HG02938 (cell line): ENCODE measurements at regions not wholly inside any gene's neighbourhood (a gene's known extent, or its start where the extent isn't known, plus 50 kb on each side); places are given as distances from the start of the nearest gene placed in this dataset.

Experiments
- ATAC-seq: cut with Tn5 transposase; IDR thresholded peaks from one replicate; pipeline ENCODE4 v1.9.1; 2021; ENCODE audit warnings: mild to moderate bottlenecking, moderate library complexity; ENCODE audit not compliant: unreplicated experiment

DNA sequence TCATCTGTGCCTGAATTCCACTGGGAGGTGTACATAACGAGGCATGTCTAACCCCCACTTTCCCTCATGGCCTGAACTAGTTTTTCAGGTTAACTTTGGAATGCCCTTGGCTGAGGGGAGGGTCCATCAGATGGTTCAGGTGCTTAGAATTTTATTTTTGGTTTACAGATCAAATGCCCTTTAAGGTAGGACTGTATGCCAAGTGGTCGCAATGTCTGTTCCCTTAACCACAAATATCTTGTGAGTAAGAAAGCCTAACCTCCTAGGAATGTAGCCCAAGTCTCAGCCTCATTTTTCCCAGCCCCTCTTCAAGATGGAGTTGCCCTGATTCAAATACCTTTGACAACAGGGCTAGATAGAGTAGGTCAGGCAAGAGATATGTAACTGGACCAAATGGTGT is 78.4 kb downstream of the RNASET2 start:
- ATAC-seq: no peak

DNA sequence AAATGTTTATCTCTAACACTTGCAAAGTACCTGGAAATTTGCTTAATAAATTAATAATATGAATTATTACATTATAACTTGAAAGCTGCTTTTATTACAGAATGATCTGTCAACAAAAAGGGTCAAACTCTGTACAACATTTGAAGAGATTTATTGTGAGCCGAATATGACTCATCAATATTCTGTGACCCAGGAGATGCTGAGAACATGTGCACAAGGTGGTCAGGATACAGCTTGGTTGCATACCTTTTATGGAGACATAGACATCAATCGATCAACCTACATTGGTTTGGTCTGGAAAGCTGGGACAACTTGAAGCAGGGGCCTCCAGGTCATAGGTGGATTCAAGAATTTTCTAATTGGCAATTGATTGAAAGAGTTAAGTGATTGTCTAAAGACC is 79.0 kb downstream of the RNASET2 start:
- no peak for ATAC-seq

DNA sequence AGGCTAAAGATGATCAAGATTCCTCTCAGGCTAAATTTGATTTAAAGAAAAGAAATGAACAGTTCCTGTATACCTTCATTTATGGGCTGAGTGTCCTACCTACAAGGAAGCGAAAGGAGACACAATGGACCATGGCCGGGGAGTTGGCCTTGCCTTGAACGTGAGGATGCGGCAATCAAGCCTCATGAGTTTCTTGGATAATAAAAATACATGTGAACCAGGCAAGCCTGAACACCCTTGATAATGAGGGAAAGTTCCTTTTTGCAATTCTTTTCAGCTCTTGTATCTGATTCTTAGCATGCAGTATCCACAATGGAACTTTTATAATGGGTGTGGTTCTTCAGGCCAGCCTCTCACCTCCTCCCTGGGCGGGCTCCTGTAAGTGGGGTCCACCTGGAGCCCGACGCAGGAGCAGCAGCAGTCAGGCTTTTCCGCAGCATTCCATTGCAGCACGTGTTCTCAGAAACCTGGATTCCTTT is 83.8 kb downstream of the RNASET2 start:
- ATAC-seq: no peak

DNA sequence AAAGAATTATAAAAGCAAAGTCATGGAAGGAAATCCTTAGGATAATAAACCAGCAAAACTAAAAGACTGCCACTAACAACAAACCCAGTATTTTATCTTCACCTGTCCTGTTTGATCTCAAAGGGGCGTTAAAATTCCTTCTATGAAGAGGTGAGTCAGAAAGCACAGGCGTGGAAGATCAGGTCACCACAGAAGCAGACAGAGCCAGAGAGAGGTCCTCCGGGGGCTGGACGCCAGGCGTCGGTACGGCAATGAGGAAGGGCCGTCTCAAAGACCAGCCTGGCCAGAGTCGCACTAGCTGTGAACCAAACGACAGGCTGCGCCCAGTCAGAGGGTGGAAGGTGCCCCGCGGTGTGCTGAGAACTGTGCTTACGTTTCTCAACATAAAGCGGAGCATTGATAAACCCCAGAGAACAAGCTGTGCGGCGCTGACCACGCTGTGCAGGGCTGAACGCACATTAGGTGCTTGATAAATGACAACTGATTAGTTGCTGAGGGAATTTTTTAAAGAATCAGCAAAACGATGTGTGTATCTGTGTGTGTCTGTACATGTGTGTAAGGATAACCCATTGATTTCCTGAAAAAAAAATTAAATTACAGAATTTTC is 85.6 kb downstream of the RNASET2 start:
- no peak for ATAC-seq

DNA sequence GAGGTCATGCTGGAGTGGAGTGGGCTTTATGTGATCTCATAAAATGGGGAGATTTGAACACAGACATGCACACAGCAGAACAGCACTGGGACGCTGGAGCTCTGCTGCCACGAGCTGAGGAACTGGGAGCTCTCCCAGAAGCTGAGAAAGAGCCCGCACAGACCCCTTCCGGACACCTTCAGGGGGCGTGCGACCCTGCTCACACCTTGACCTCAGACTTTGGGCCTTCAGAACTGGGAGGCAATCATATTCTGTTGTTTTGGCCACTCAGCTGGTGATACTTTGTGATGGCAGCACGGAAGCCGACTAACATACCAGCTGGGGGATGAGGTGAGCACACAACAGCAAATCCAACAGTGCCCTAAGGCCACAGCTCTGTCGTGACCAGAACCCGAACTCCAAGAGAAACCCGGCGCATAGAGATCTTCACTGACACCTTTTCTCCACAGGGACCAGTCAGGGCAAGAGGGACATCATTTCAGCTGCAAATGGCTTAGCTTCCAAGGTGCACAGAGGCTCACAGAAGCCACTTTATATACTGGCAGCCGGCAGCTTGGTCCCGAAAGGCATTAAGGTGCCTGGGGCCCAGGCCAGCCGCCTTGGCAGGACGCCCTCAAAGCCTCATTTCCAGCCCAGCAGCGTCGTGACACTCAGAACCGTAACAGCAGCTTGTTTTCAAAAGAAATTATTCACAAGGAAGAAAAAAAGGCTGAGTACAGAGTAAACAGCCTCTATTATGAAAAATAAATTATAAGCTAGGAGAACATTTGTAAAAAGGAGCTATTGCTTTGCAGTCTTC is 89.3 kb downstream of the RNASET2 start:
- no peak for ATAC-seq

DNA sequence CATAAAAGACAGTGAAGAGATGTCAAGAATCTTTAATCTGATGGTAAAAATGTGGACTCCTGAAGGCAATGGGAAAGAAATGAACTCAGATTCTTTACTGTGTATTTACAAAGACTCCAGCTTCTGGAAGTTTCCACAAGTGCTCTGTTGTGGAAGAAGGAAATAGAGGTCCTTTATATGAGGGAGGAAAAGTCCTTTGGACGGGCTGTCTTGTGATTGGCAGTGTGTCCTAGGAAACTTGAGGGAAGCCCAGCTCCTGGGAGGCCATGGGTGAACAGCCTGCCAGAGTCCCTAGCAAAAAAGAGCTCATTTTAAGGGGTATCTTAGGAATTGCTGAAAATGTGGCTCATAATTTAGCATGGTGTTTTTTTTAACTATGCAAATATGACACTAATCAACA is 92.0 kb downstream of the RNASET2 start:
- ATAC-seq: no peak

DNA sequence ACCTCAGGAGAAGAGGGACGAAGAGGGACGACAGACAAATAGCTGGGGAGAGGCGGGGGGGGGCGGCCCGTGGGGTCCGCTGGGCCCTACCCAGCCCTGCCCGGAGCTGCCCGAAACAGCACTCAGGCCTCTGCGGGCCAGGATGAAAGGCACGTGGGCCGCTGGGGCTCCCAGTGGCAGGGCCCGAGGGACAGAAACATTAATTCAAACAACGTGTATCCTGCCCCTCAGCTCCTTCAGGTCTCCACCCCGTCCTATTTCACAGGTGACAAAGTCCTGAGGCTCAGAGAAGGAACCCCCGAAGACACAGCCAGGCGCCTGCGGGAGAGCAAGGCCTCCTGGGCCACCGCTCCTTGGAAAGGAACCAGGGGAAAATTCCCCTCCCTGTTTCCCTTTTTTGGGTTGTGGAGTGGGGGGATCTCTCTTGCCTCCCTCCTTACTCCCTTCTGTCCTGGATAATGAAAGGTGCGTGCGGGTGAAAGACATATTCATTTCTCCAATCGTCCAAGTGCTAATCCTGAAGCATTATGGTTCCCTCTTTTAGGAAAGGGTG is 93.3 kb downstream of the RNASET2 start:
- peak; percentile 35 for ATAC-seq

DNA sequence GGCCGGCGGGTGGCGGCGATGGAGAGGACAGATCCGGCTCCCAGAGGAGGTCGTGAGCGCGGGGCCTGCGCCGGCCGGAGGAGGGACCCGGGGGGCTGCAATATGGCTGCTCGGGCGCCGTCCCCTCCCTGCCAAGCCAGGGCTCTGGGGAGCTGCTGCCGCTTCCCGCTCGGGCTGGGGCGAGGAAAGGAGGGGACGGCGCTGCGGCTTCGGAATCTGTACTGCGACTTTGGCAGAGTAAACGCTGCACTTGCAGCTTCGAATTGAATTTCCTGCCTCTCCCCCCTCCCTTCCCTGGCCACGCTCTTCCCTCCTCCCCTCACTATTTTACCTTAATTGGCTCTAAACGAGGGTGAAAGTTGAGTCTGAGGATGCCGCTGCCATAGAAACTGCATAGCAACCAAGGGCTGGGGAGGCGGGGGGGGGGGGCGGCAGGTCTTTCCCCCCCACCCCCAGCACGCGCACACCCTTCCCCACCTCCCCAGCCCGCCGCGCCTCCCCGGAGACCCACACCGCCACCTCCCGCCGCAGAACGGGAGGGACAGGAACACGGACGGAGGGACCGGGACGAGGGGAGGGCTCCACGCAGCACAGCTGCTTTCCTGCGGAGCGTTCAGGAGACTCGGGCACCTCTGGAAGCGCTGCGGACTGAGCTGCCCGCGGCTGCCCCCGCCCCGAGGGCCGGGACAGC is 93.9 kb downstream of the RNASET2 start:
- ATAC-seq: peak; percentile 51

DNA sequence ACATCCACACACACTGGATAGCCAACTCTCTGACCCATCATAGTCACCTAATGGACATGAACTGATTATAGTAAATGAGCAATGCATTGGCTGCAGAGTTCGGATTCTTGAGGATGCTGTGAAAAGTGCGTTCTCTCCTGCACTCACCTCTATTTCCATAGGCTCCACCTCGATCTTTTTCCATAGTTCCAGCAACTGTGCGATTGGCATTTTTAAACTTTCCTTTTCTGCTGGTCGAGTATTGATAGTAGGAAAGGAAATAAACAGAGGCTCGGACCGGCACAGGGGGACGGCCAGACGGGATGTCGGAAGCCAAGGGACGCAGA is 94.4 kb downstream of the RNASET2 start:
- no peak for ATAC-seq

DNA sequence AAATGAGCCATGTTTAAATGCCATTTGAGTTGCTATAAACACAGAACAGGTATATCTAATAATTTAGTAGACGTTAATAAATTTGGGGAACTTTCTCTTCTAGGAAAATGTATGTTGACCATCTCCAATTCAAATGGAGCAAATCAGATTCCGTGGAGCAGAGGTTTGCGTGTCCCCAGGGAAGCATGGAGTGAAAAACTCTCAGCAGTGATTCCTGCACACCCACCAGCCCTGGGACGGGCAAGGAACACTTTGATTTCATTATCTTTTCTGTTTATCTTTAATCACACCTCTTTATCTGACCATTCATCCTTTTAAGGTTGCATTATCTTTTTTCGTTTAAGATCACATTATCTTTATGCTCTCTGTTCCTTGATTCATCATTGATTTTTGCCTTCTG is 95.0 kb downstream of the RNASET2 start:
- ATAC-seq: no peak

DNA sequence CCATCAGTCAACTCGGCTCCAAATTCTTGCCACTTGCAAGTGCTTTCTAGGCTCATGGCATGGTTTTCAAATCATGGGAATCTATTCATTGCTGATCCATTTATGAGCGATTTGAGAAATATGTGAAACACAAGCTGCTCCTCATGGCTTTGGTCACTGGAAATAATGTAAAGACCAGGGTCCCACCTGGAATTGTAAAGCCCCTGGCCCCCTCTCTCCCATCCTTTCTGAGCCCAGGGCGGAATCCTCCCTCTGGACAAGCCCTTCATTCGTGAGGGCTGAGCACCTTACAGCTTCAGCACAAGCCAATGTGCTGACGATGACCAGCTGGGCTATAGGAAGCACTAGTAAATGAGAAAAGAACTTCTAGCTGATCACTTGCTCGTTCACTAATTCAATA is 96.0 kb downstream of the RNASET2 start:
- no peak for ATAC-seq

DNA sequence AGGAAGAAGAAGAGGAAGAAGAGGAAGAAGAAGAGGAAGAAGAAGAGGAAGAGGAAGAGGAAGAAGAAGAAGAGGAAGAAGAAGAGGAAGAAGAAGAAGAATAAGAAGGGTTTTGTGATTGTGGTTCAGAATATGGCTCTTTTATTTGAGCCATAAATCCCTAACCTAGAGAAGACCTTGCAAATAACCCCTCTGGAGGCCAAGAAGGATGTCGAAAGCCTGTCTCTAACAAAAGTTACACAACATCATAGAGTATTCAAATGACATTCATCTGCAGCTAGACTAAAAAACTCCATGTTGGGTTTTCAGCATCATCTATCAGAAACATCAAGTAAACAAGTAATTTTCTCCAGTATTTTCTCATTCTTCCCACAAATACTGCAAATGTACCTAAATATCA is 100.9 kb downstream of the RNASET2 start:
- no peak for ATAC-seq

DNA sequence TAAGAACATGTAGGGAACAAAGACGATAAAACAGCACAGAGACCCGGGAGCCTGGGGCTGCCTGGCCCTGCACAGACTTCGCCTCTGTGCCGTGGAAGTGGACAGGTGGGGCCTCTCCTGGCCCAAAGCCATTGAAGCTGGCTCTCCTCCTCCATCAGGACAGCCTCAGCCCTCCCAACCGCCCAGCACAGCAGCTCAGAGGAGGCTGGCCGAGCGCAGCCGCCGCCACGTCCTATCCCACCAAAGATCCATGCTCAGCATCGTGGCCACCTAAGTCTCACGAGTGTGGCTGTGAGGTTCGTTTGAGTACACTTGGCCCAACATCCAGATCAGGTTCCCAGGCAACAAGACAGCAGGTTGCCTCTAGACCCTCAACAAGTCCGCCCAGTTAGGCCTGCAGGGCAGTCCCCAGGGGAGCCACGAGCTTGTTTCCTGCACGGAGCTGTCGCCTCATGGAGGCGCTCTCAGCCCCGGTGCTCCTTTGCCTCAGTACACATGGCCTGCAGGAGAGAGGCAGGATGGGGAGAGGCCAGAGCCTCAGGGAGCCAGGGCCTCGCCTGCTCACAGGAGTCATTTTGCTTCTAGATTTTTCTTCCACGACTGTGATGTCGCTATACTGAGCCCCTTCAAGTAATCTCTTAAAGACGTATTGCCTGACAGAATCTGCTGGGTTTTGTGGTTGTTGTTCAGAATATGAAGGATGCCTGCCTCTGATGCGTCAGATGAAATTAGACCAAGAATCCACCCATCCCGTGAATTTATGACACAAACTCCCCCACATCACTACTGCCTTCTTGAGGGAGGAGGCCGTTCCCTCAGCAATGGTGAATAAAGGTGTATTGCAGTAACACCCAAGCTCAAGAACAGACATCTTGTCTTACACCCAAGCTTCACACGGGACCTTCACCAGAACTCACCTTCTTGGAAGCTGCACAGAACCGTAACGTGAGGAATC is 102.7 kb downstream of the RNASET2 start:
- ATAC-seq: no peak

DNA sequence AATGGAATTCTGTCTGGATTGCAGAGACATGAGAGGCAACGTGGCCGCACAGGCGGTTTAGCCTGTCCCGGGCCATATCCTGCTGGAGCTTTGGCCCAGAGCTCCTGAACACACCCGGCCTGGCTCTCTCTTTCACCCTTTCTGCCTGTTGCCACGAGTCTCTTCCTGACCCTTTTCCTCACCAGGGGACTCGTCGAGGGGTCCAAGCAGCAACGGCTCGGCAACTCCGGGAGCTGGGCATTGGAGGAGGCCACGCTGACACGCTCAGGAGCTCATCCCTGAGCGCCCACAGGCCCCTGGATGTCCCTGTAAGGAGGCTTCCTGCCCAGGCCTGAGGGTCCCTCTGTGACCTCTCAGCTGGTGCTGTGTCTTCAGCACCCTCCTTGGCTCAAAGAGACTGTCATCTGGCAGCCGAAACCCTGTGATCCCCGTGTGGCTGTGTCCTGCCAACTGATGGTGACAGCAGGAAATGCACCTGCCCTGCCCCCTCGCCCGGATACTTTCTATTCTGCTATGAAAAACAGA is 103.8 kb downstream of the RNASET2 start:
- ATAC-seq: no peak

DNA sequence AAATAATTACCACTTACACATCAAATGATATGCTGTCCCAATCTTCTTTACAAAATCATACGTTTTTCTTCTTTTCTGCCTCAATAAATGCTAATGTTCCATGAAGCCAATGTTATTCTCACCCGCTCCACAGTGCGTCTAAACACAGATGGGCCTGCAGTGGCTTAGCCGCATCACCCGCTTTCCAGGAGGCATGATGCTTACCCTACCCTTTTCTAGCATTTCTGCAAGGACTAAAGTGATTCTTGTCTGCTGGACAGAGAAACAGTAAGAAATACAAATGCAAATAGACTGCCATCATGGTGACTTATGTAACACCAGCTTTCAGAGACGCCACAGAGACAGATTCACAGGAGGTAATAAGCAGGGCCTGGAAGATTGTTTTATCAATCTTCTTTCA is 104.4 kb downstream of the RNASET2 start:
- no peak for ATAC-seq

DNA sequence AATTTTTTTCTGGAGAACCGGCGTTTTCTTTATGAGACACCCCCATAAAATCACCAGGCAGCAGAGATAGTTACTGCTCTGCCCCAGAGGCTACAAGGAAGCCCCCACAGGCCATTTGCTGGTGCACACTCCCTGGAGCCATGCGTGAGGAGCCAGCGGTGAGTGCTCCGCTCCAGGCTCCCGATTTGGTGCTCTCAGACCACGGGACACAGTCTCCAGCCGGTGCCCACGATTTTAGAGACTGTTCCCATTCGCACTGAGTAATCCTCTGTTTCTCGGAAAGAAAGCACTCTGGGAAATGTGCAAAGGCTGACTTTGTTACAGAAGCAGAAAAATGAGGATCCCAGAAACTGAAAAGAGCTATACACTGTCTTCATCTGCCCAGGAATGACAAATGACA is 104.9 kb downstream of the RNASET2 start:
- no peak for ATAC-seq

DNA sequence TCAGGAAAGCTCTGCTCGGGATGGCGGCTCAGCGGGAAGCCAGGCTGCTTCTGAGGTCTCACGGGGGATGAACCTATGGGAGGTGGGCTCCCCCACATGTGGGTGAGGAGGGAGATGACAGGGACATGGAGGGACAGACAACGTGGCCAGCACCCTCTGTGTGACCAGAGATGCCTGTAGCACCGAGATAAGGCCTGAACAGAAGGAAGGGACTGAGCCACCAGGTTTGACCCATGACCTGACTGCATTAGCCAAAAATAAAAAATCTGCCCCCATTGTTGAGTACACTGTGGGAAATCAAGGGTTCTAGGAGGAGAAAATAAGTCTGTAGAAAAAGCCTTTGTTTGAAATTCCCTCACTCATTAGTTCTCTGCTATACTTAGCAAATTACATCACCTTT is 105.7 kb downstream of the RNASET2 start:
- ATAC-seq: no peak

DNA sequence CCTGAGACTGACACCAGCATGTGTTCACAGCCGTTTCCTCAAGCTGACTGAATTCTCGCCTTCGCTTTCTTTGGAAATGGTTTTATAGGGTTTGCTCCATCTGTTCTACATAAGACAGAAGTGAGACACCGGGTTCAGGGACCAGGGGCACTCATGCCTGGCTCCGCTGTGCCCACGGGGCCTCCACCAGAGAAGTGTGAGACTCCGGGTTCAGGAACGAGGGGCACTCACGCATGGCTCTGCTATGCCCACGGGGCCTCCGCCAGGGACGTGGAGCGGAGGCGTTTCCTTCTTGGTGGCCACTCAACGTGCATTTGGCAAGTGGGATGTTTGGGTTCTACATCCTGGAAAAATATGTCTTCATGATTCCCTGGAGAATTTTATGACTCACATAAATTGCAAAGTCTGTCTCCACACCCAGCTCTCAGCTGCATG is 106.6 kb downstream of the RNASET2 start:
- no peak for ATAC-seq

DNA sequence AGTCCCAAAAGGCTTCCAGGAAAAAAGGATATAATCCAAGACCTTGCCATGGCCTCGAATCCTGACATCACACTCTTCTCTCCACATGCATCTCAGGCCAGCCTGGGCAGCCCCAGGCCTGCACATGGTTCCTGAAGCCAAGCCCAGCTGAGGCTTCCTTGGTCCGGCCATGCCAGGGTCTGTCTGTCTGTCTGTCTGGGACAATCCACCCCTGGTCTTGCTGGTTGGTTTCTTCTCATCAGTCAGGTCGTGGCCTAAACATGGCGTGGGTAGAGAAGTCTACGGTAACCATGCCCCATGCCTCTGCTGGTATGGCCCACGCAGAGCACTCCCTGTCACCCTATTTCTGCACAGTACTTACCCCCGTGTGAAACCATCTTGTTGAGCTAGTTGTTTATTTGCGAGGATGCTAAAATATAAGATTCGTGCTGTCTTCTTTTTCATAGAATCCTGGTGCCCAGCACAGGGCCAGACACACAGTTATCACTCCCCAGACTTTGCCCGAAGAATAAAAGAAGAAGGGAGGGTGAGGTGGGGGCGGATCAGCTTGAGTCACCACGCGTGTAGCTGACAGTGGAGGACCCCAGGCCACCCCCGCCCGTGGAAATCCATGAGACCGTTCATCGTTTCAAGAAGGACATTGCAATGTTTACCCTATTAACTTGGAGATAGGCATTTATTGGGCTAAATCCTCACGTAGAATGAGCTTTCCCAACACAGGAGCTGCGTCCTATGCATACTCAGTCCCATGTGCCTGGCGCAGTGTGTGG is 107.2 kb downstream of the RNASET2 start:
- ATAC-seq: no peak
